ENCODE measurements at regions not wholly inside any gene's neighbourhood (a gene's known extent, or its start where the extent isn't known, plus 50 kb on each side); places are given as distances from the start of the nearest gene placed in this dataset.
A peak's percentile ranks its signal among the peaks of the same experiment; 100 is the strongest.

GRCh38 chr2:234679741-234680687 lies 183.1 kb upstream of the ARL4C start:
- H3K27ac ChIP-seq, result peak overlapping the region in 1 of 2 donors; percentile 63
- no peak overlapping the region for H3K4me3 ChIP-seq
- TF ChIP-seq CTCF (IDR thresholded peaks at IDR 0.05), result no peak
- no peak for DNase-seq (ENCODE audit: low spot score)

- TF ChIP-seq CTCF (IDR thresholded peaks at IDR 0.05), result no peak
- H3K4me3 ChIP-seq, result no peak overlapping the region
- peak overlapping the region in 1 of 2 donors; percentile 63 for H3K27ac ChIP-seq
- DNase-seq (ENCODE audit: low spot score), result no peak
Measured at GRCh38 chr2:234679301-234679740, 182.4 kb upstream of the ARL4C start.

GRCh38 chr2:234678711-234679110 lies 181.8 kb upstream of the ARL4C start:
- no peak overlapping the region for H3K4me3 ChIP-seq
- DNase-seq (ENCODE audit: low spot score), result no peak
- TF ChIP-seq CTCF (IDR thresholded peaks at IDR 0.05), result no peak
- H3K27ac ChIP-seq, result no peak overlapping the region

GRCh38 chr2:234677758-234678538 lies 181.1 kb upstream of the ARL4C start:
- Histone ChIP-seq H3K4me3 (no peak overlapping the region), H3K27ac (no peak overlapping the region)
- no peak for TF ChIP-seq CTCF (IDR thresholded peaks at IDR 0.05)
- no peak for DNase-seq (ENCODE audit: low spot score)

- no peak for TF ChIP-seq CTCF (IDR thresholded peaks at IDR 0.05)
- H3K4me3 ChIP-seq, result no peak overlapping the region
- DNase-seq (ENCODE audit: low spot score), result no peak
- H3K27ac ChIP-seq, result no peak overlapping the region
Measured at GRCh38 chr2:234676783-234677450, 180.0 kb upstream of the ARL4C start.

GRCh38 chr2:234676109-234676782 lies 179.4 kb upstream of the ARL4C start:
- DNase-seq (ENCODE audit: low spot score), result no peak
- H3K27ac ChIP-seq, result no peak overlapping the region
- TF ChIP-seq CTCF (IDR thresholded peaks at IDR 0.05), result no peak

More at GRCh38 chr2:234676109-234676782, 179.4 kb upstream of the ARL4C start:
- no peak overlapping the region for H3K4me3 ChIP-seq

Measured in coronary artery (tissue), 2 donors.